ENCODE measurements at regions not wholly inside any gene's neighbourhood (a gene's known extent, or its start where the extent isn't known, plus 50 kb on each side); places are given as distances from the start of the nearest gene placed in this dataset.

GRCh38 chr11:76263657-76264056 lies 57.4 kb upstream of the WNT11 start:
- no peaks in the 10 kb centered on the region for H3K9me3 Mint-ChIP-seq
- DNase-seq (ENCODE audit: low spot score), result no peak
- no peak overlapping the region for H3K27ac Mint-ChIP-seq

GRCh38 chr11:76263166-76263565 lies 56.9 kb upstream of the WNT11 start:
- H3K27me3 Mint-ChIP-seq (ENCODE audit: insufficient read depth, low read depth), result peaks cover 5% of the 10 kb centered on the region
- H3K9me3 ChIP-seq (ENCODE audit: low read depth), result no peaks in the 10 kb centered on the region
- no peak overlapping the region for H3K27ac ChIP-seq
- no peaks in the 10 kb centered on the region for H3K4me1 Mint-ChIP-seq
- no peaks in the 10 kb centered on the region for H3F3A ChIP-seq (ENCODE audit: low read depth)
- H3K4me1 ChIP-seq, result no peaks in the 10 kb centered on the region
- TF ChIP-seq CTCF (IDR thresholded peaks at IDR 0.05) (no peak), EZH2 (IDR thresholded peaks at IDR 0.05) (no peak), EZH2phosphoT487 (IDR thresholded peaks at IDR 0.05) (no peak)
- no peak for DNase-seq (ENCODE audit: low spot score)
- no peaks in the 10 kb centered on the region for H3K9me3 Mint-ChIP-seq
- no peaks in the 10 kb centered on the region for H3K36me3 Mint-ChIP-seq
- H2AFZ ChIP-seq (replicated peaks), result no peak overlapping the region
- H3K27me3 ChIP-seq, result peaks cover 5% of the 10 kb centered on the region
- no peak overlapping the region for H3K4me3 Mint-ChIP-seq
- H4K20me1 ChIP-seq (ENCODE audit: low read depth), result no peaks in the 10 kb centered on the region
- no peaks in the 10 kb centered on the region for H3K79me2 ChIP-seq (ENCODE audit: low read depth)
- no peak overlapping the region for H3K9ac ChIP-seq
- H3K27ac Mint-ChIP-seq, result no peak overlapping the region
- H3K4me2 ChIP-seq, result no peak overlapping the region
- no peaks in the 10 kb centered on the region for H3K36me3 ChIP-seq
- no peak overlapping the region for H3K4me3 ChIP-seq

More at GRCh38 chr11:76263657-76264056, 57.4 kb upstream of the WNT11 start:
- Histone ChIP-seq H3K4me1 (no peaks in the 10 kb centered on the region), H3F3A (ENCODE audit: low read depth) (no peaks in the 10 kb centered on the region), H3K9me3 (ENCODE audit: low read depth) (no peaks in the 10 kb centered on the region), H3K4me3 (no peak overlapping the region), H2AFZ (replicated peaks) (no peak overlapping the region), H4K20me1 (ENCODE audit: low read depth) (no peaks in the 10 kb centered on the region), H3K9ac (no peak overlapping the region), H3K36me3 (no peaks in the 10 kb centered on the region), H3K27ac (no peak overlapping the region), H3K4me2 (no peak overlapping the region), H3K27me3 (peaks cover 5% of the 10 kb centered on the region), H3K79me2 (ENCODE audit: low read depth) (no peaks in the 10 kb centered on the region)
- no peak for TF ChIP-seq EZH2phosphoT487 (IDR thresholded peaks at IDR 0.05)
- no peak for TF ChIP-seq EZH2 (IDR thresholded peaks at IDR 0.05)
- TF ChIP-seq CTCF (IDR thresholded peaks at IDR 0.05), result no peak
- Mint-ChIP-seq H3K4me3 (no peak overlapping the region), H3K4me1 (no peaks in the 10 kb centered on the region), H3K36me3 (no peaks in the 10 kb centered on the region), H3K27me3 (ENCODE audit: insufficient read depth, low read depth) (peaks cover 8% of the 10 kb centered on the region)

- Histone ChIP-seq H3K4me2 (no peak overlapping the region), H3K79me2 (ENCODE audit: low read depth) (no peaks in the 10 kb centered on the region), H3K27me3 (peaks cover 5% of the 10 kb centered on the region), H3K9ac (no peak overlapping the region), H3K36me3 (no peaks in the 10 kb centered on the region), H4K20me1 (ENCODE audit: low read depth) (no peaks in the 10 kb centered on the region), H3K4me1 (peaks cover 4% of the 10 kb centered on the region), H2AFZ (replicated peaks) (no peak overlapping the region), H3K27ac (no peak overlapping the region), H3K4me3 (no peak overlapping the region), H3K9me3 (ENCODE audit: low read depth) (no peaks in the 10 kb centered on the region), H3F3A (ENCODE audit: low read depth) (no peaks in the 10 kb centered on the region)
- Mint-ChIP-seq H3K4me3 (no peak overlapping the region), H3K4me1 (peaks cover 12% of the 10 kb centered on the region), H3K36me3 (no peaks in the 10 kb centered on the region), H3K9me3 (no peaks in the 10 kb centered on the region), H3K27me3 (ENCODE audit: insufficient read depth, low read depth) (peaks cover 5% of the 10 kb centered on the region), H3K27ac (no peak overlapping the region)
- DNase-seq (ENCODE audit: low spot score), result no peak
- TF ChIP-seq CTCF (IDR thresholded peaks at IDR 0.05) (no peak), EZH2phosphoT487 (IDR thresholded peaks at IDR 0.05) (no peak), EZH2 (IDR thresholded peaks at IDR 0.05) (no peak)
These were observed 54.1 kb upstream of the WNT11 start for GRCh38 chr11:76260296-76260925.

Data from neural progenitor cell (in vitro differentiated cells).